ENCODE measurements at regions not wholly inside any gene's neighbourhood (a gene's known extent, or its start where the extent isn't known, plus 50 kb on each side); places are given as distances from the start of the nearest gene placed in this dataset.

DNA sequence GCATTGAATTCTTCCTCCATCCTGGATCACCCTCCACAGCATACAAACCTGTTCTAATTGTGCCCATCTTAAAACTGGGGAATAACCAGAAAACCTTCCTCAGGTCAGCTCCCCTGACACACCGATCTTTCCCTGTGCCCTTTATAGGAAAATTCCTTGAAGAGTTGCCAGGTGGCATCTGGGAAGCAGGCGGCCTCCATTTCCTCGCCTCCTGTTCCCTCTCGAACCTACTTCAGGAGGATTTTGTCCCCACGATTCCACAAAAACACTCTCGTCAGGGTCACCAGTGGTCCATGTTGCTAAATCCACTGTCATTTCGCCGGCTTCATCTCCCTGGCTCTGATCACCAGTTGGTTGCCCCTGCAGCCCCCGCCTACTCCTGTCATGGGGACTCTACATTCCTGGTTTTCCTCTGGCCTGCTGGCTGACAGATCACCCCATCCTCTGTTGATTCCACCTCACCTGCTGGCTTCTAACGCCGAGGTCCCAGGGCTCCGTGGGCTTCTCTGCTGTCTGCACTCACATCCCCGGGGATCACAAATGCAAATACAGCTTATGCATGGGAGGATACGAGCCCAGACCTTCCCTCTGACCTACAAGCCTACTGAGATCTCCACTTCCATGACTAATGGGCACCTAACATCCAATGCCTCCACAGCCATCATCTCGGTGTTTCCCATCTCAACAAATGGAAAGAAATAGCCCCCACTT is 92.5 kb upstream of the PRDM11 start:
- TF ChIP-seq POLR2A (IDR thresholded peaks at IDR 0.05; ENCODE audit: low read depth, low read length) (no peak), GATA2 (IDR thresholded peaks at IDR 0.05; ENCODE audit: insufficient read depth, insufficient read length, low read depth, low read length) (no peak), POLR2AphosphoS5 (IDR thresholded peaks at IDR 0.05; ENCODE audit: insufficient read depth, low read depth, low read length) (no peak), EZH2 (IDR thresholded peaks at IDR 0.05; ENCODE audit: borderline replicate concordance, low read depth, low read length, severe bottlenecking) (no peak), FOS (IDR thresholded peaks at IDR 0.05; ENCODE audit: borderline replicate concordance, insufficient read depth, low read length) (no peak), JUN (IDR thresholded peaks at IDR 0.05; ENCODE audit: borderline replicate concordance, insufficient read depth, insufficient read length, low read depth) (no peak)
- TF ChIP-seq, protein P1, sequence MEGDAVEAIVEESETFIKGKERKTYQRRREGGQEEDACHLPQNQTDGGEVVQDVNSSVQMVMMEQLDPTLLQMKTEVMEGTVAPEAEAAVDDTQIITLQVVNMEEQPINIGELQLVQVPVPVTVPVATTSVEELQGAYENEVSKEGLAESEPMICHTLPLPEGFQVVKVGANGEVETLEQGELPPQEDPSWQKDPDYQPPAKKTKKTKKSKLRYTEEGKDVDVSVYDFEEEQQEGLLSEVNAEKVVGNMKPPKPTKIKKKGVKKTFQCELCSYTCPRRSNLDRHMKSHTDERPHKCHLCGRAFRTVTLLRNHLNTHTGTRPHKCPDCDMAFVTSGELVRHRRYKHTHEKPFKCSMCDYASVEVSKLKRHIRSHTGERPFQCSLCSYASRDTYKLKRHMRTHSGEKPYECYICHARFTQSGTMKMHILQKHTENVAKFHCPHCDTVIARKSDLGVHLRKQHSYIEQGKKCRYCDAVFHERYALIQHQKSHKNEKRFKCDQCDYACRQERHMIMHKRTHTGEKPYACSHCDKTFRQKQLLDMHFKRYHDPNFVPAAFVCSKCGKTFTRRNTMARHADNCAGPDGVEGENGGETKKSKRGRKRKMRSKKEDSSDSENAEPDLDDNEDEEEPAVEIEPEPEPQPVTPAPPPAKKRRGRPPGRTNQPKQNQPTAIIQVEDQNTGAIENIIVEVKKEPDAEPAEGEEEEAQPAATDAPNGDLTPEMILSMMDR (IDR thresholded peaks at IDR 0.05; ENCODE audit: extremely low read depth in 1 of 2, insufficient read depth in 1 of 2, low read depth in 1 of 2, low read length in 2 of 2): no peak
- TF ChIP-seq, protein P2, sequence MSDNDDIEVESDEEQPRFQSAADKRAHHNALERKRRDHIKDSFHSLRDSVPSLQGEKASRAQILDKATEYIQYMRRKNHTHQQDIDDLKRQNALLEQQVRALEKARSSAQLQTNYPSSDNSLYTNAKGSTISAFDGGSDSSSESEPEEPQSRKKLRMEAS (IDR thresholded peaks at IDR 0.05; ENCODE audit: insufficient read depth, insufficient read length): no peak
